Gastrocnemius medialis (tissue), 4 donors: ENCODE measurements at regions not wholly inside any gene's neighbourhood (a gene's known extent, or its start where the extent isn't known, plus 50 kb on each side); places are given as distances from the start of the nearest gene placed in this dataset.

ENCODE experiments used
- ATAC-seq, 2 donors: fragments of 150-250 bp; one replicate each; pipeline ENCODE4 v1.9.1; 2016
- DNase-seq, 2 donors: peaks; one replicate each; pipeline ENCODE4 v3.0.0-alpha.2; 2019
- H3K27ac ChIP-seq, 4 donors: fragments of 200-600 bp; sonication (generic); 1 replicate in 1 of 4; 2 replicates in 3 of 4; pipeline ENCODE4 v1.5.1; 2016 to 2018; ENCODE audit warnings: mild to moderate bottlenecking in 2 of 4, moderate library complexity in 1 of 4
- H3K27me3 ChIP-seq, 3 donors: fragments of 200-600 bp; sonication (generic) in 2 of 3; 1 replicate in 1 of 3; 2 replicates in 2 of 3; pipeline versions ENCODE4 v1.5.1 to v1.6.0; 2016 to 2019; ENCODE audit warnings: mild to moderate bottlenecking in 1 of 3, moderate library complexity in 1 of 3
- H3K36me3 ChIP-seq, 2 donors: fragments of 200-600 bp; sonication (generic) in 1 of 2; one replicate each; pipeline ENCODE4 v1.5.1; 2017 to 2018
- H3K4me1 ChIP-seq, 2 donors: fragments of 200-600 bp; sonication (generic) in 1 of 2; one replicate each; pipeline ENCODE4 v1.5.1; 2016 to 2017; ENCODE audit warnings: mild to moderate bottlenecking in 2 of 2
- H3K4me3 ChIP-seq, 4 donors: fragments of 200-600 bp; sonication (generic) in 3 of 4; 1 replicate in 1 of 4; 2 replicates in 3 of 4; pipeline ENCODE4 v1.5.1; 2016 to 2019; ENCODE audit warnings: mild to moderate bottlenecking in 2 of 4
- H3K9me3 ChIP-seq, 3 donors: fragments of 200-600 bp; sonication (generic) in 2 of 3; 1 replicate in 1 of 3; 2 replicates in 2 of 3; pipeline ENCODE4 v1.5.1; 2016 to 2019
- POLR2A ChIP-seq, 2 donors: fragments of 450-650 bp; IDR thresholded peaks; one replicate each; pipeline ENCODE4 v1.6.1; 2017; ENCODE audit warnings: antibody characterized with exemption in 2 of 2, mild to moderate bottlenecking in 2 of 2, moderate library complexity in 2 of 2
- in situ Hi-C, 4 donors: fragments of 200-750 bp; cut with MboI; loops; one replicate each; pipeline versions ENCODE4 v1.15.0 to v1.8.0; 2017; ENCODE audit warnings: low sequenced_read_pairs in 4 of 4
- intact Hi-C: fragments of 100-400 bp; cut with DNase I; formaldehyde crosslinking; loops from one replicate; pipeline ENCODE4 v1.15.1; 2023; ENCODE audit warnings: low total_unique reads
- TF ChIP-seq, protein P1 (sequence below), 5 experiments: fragments of 450-650 bp in 3 of 5; fragments of 200-600 bp in 2 of 5; sonication (generic) in 2 of 5; IDR thresholded peaks in 4 of 5; conservative IDR thresholded peaks in 1 of 5; 1 replicate in 4 of 5; 2 replicates in 1 of 5; pipeline ENCODE4 v1.5.1; 2016 to 2019; ENCODE audit warnings: antibody characterized with exemption in 5 of 5, mild to moderate bottlenecking in 3 of 5, moderate library complexity in 3 of 5

DNA sequence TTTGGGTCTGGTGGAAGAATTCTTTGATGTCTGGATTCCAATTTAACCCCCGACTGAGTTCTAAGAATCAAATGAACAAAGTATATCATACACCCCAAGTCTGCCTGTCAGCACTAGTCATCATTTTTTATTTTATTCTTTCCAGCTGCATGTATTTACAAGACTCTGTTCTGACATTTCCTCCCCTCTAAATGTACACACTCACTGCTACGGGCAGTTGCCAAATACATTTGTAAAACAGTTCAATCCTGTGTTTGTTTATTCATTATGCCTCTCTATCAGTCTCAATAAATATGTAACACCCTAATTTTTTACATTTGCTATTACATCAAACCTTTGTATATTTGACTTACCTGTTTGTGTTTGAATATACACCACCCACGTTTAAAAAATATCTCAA, 422.3 kb upstream of the PSMD7 start:
- in situ Hi-C loops (no loop called here), intact Hi-C loops (no loop called here)
- H3K27ac ChIP-seq, result no peak overlapping the region
- H3K4me1 ChIP-seq, result no peaks in the 10 kb centered on the region
- TF ChIP-seq, protein P1, sequence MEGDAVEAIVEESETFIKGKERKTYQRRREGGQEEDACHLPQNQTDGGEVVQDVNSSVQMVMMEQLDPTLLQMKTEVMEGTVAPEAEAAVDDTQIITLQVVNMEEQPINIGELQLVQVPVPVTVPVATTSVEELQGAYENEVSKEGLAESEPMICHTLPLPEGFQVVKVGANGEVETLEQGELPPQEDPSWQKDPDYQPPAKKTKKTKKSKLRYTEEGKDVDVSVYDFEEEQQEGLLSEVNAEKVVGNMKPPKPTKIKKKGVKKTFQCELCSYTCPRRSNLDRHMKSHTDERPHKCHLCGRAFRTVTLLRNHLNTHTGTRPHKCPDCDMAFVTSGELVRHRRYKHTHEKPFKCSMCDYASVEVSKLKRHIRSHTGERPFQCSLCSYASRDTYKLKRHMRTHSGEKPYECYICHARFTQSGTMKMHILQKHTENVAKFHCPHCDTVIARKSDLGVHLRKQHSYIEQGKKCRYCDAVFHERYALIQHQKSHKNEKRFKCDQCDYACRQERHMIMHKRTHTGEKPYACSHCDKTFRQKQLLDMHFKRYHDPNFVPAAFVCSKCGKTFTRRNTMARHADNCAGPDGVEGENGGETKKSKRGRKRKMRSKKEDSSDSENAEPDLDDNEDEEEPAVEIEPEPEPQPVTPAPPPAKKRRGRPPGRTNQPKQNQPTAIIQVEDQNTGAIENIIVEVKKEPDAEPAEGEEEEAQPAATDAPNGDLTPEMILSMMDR (IDR thresholded peaks at IDR 0.05 in 4 of 5, conservative IDR thresholded peaks at IDR 0.05 in 1 of 5), result no peak
- no peak for TF ChIP-seq POLR2A (IDR thresholded peaks at IDR 0.05)
- H3K27me3 ChIP-seq, result no peaks in the 10 kb centered on the region
- no peaks in the 10 kb centered on the region for H3K9me3 ChIP-seq
- DNase-seq (no peak), ATAC-seq (no peak)
- no peaks in the 10 kb centered on the region for H3K36me3 ChIP-seq
- no peak overlapping the region for H3K4me3 ChIP-seq

DNA sequence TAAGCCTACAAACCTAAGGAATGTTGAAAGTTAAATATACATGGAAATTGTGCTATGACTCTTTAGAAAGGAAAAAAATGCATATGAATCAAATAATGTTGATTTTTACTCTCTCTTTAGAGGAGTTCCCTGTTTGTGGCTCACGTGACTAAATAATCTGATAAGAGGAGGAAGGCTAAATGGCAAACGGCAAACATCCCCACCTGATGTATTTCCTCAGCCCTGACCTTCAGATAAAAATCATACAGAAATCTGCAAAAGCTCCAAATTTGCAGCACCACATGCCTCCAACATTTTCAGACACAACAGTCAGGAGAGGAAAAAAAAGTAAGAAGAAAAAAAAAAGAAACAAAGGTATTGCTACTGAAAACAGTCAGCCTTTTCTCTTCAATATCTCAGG, 423.0 kb upstream of the PSMD7 start:
- H3K9me3 ChIP-seq, result no peaks in the 10 kb centered on the region
- H3K27ac ChIP-seq, result no peak overlapping the region
- no peaks in the 10 kb centered on the region for H3K36me3 ChIP-seq
- ATAC-seq (no peak), DNase-seq (no peak)
- no peak overlapping the region for H3K4me3 ChIP-seq
- H3K27me3 ChIP-seq, result no peaks in the 10 kb centered on the region
- TF ChIP-seq, protein P1 (IDR thresholded peaks at IDR 0.05 in 4 of 5, conservative IDR thresholded peaks at IDR 0.05 in 1 of 5), result no peak
- TF ChIP-seq POLR2A (IDR thresholded peaks at IDR 0.05), result no peak
- in situ Hi-C loops (no loop called here), intact Hi-C loops (no loop called here)
- H3K4me1 ChIP-seq, result no peaks in the 10 kb centered on the region

- DNase-seq, result no peak
- no peaks in the 10 kb centered on the region for H3K9me3 ChIP-seq
- in situ Hi-C loops, result no loop called here
- TF ChIP-seq, protein P1 (IDR thresholded peaks at IDR 0.05 in 4 of 5, conservative IDR thresholded peaks at IDR 0.05 in 1 of 5), result no peak
- TF ChIP-seq POLR2A (IDR thresholded peaks at IDR 0.05), result no peak
- no peaks in the 10 kb centered on the region for H3K27me3 ChIP-seq
- no peaks in the 10 kb centered on the region for H3K4me1 ChIP-seq
- intact Hi-C loops, result no loop called here
- no peak overlapping the region for H3K27ac ChIP-seq
- H3K36me3 ChIP-seq, result no peaks in the 10 kb centered on the region
- H3K4me3 ChIP-seq, result no peak overlapping the region
- no peak for ATAC-seq
These were observed 423.8 kb upstream of the PSMD7 start for GRCh38 chr16:73872856-73873255.

DNA sequence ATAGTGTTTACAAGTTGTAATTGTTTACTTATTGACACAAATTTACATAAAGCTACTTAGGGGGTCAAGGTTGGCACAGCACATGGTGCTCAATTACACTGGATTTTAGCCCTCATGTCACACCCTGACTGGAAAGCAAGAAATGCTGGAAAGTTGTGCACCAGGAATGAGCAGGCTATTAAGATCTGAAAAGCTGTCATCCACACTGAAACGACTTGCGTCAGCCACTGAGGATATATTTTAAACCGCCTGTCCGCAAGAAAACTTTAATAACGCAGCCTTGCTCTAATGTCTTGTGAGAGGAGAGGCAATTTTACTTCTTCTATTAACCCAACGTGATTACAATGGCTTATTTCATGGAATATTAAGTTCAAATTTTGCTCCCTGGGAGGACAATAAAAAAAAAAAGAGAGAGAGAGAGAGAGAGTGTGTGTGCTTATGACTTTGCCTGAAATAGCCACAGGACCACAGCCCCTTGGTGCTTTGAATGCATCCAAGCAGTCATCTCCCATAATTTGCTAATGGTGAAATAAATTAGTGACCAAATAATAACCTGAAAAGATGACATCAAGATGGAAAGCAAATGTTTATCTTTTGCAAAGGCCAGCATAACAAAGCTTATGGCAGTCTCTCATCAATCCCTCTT, 425.4 kb upstream of the PSMD7 start:
- DNase-seq (no peak), ATAC-seq (no peak)
- Histone ChIP-seq H3K27me3 (no peaks in the 10 kb centered on the region), H3K27ac (no peak overlapping the region), H3K9me3 (no peaks in the 10 kb centered on the region), H3K4me3 (no peak overlapping the region), H3K4me1 (no peaks in the 10 kb centered on the region), H3K36me3 (no peaks in the 10 kb centered on the region)
- no peak for TF ChIP-seq POLR2A (IDR thresholded peaks at IDR 0.05)
- TF ChIP-seq, protein P1 (IDR thresholded peaks at IDR 0.05 in 4 of 5, conservative IDR thresholded peaks at IDR 0.05 in 1 of 5), result no peak
- in situ Hi-C loops (no loop called here), intact Hi-C loops (no loop called here)

DNA sequence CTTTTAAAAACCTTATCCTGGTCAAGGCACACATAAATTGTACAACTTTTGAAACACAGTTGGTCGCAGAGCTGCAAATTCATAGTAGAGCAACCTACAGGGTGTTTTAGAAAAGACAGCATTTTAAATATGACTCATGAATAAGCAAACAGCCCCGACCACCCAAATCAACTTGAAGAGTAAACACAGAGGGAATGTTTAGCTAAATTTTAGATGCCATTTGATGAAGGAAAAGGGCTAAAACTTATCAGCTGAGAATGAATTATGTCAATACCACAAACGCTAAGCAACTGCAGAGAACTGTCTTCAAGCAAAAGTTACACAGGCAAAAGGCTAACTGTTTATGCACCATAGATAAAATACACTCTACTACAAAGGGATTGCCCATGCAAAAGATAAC, 427.5 kb upstream of the PSMD7 start:
- intact Hi-C loops (no loop called here), in situ Hi-C loops (no loop called here)
- no peak for ATAC-seq
- H3K27me3 ChIP-seq, result no peaks in the 10 kb centered on the region
- H3K4me1 ChIP-seq, result no peaks in the 10 kb centered on the region
- H3K4me3 ChIP-seq, result no peak overlapping the region
- H3K27ac ChIP-seq, result no peak overlapping the region
- no peak for DNase-seq
- no peaks in the 10 kb centered on the region for H3K9me3 ChIP-seq
- H3K36me3 ChIP-seq, result no peaks in the 10 kb centered on the region
- no peak for TF ChIP-seq POLR2A (IDR thresholded peaks at IDR 0.05)
- TF ChIP-seq, protein P1 (IDR thresholded peaks at IDR 0.05 in 4 of 5, conservative IDR thresholded peaks at IDR 0.05 in 1 of 5), result no peak
